PC-9 (cell line): ENCODE measurements at regions not wholly inside any gene's neighbourhood (a gene's known extent, or its start where the extent isn't known, plus 50 kb on each side); places are given as distances from the start of the nearest gene placed in this dataset.
"Not testable (repeated sequence)": the region's sequence is repeated elsewhere in the genome, so short reads cannot be mapped to it uniquely, and the experiment has no call there.

Source experiments
- BruUV-seq: library from RNA; stranded (reverse); fragments of 400-500 nt; replicated peaks from 2 replicates; lab custom pipeline; 2021; lab: Mats Ljungman, UMichigan
- CTCF ChIA-PET: fragments of 300-600 bp; sonication (Branson Sonifier 250); formaldehyde crosslinking; loops from one replicate; lab custom pipeline; 2022; ENCODE audit warnings: antibody characterized with exemption; lab: Charles Lee
- POLR2A ChIA-PET: fragments of 300-600 bp; sonication (Branson Sonifier 250); formaldehyde crosslinking; loops from one replicate; lab custom pipeline; 2022; ENCODE audit warnings: antibody characterized with exemption; ENCODE audit not compliant: unreplicated experiment; lab: Charles Lee
- DNase-seq, 2 experiments: peaks; one replicate each; pipeline versions ENCODE4 v3.0.0 to v3.0.0-alpha.2; 2015 to 2022; ENCODE audit warnings: mixed read lengths in 1 of 2
- H2AFZ ChIP-seq: fragments of 200-600 bp; sonication (generic); 2 replicates; pipeline ENCODE4 v1.8.1; 2017; ENCODE audit warnings: antibody characterized with exemption
- H3F3A ChIP-seq: fragments of 200-600 bp; sonication (generic); 2 replicates; pipeline ENCODE4 v1.8.1; 2017; ENCODE audit warnings: antibody characterized with exemption, mild to moderate bottlenecking, low read depth; ENCODE audit not compliant: insufficient read depth
- H3K27ac ChIP-seq: fragments of 200-600 bp; sonication (generic); 2 replicates; pipeline ENCODE4 v1.6.1; 2016; ENCODE audit warnings: mixed run types
- H3K27me3 ChIP-seq: fragments of 200-600 bp; sonication (generic); 2 replicates; pipeline ENCODE4 v1.6.1; 2016; ENCODE audit warnings: low read depth, mixed run types; ENCODE audit not compliant: insufficient read depth
- H3K36me3 ChIP-seq: fragments of 200-600 bp; sonication (generic); 2 replicates; pipeline ENCODE4 v1.6.1; 2016; ENCODE audit warnings: low read depth, mixed run types
- H3K4me1 ChIP-seq: fragments of 200-600 bp; sonication (generic); replicated peaks from 2 replicates; pipeline ENCODE4 v1.6.1; 2016; ENCODE audit warnings: mixed run types; ENCODE audit not compliant: insufficient read depth
- H3K4me2 ChIP-seq: fragments of 200-600 bp; sonication (generic); 2 replicates; pipeline ENCODE4 v1.6.1; 2017; ENCODE audit warnings: mixed run types
- H3K4me3 ChIP-seq: fragments of 200-600 bp; sonication (generic); 2 replicates; pipeline ENCODE4 v1.6.1; 2016; ENCODE audit warnings: mixed run types
- H3K79me2 ChIP-seq: fragments of 200-600 bp; sonication (generic); 2 replicates; pipeline ENCODE4 v1.6.1; 2017; ENCODE audit warnings: low read depth, mixed run types
- H3K9me2 ChIP-seq: fragments of 200-600 bp; sonication (generic); 2 replicates; pipeline ENCODE4 v1.8.1; 2017; ENCODE audit warnings: mild to moderate bottlenecking; ENCODE audit not compliant: insufficient read depth
- H3K9me3 ChIP-seq: fragments of 200-600 bp; sonication (generic); 2 replicates; pipeline ENCODE4 v1.8.1; 2016; ENCODE audit warnings: low read depth; ENCODE audit not compliant: insufficient read depth
- H4K20me1 ChIP-seq: fragments of 200-600 bp; sonication (generic); 2 replicates; pipeline ENCODE4 v1.8.1; 2017; ENCODE audit not compliant: insufficient read depth
- CTCF ChIP-seq: fragments of 200-600 bp; sonication (generic); conservative IDR thresholded peaks from 2 replicates; pipeline ENCODE4 v1.6.1; 2017; ENCODE audit warnings: mixed run types, antibody characterized with exemption, mild to moderate bottlenecking, moderate library complexity
- EZH2 ChIP-seq: fragments of 200-600 bp; sonication (generic); IDR thresholded peaks from 2 replicates; pipeline ENCODE4 v1.8.0; 2017; ENCODE audit warnings: antibody characterized with exemption, low read depth
- intact Hi-C: fragments of 100-400 bp; cut with micrococcal nuclease; formaldehyde crosslinking; loops from one replicate; pipeline ENCODE4 v1.10.0; 2022; ENCODE audit not compliant: unreplicated experiment

GRCh38 chr20:29744071-29744470 is 1513.4 kb upstream of the DEFB115 start:
- Histone ChIP-seq H3K9me2 (no peaks in the 10 kb centered on the region), H3K36me3 (no peaks in the 10 kb centered on the region), H3K27ac (no peak overlapping the region), H3K79me2 (no peaks in the 10 kb centered on the region), H3K9me3 (no peaks in the 10 kb centered on the region), H4K20me1 (no peaks in the 10 kb centered on the region), H3K4me3 (no peak overlapping the region), H3F3A (no peaks in the 10 kb centered on the region), H3K4me1 (no peaks in the 10 kb centered on the region), H3K27me3 (no peaks in the 10 kb centered on the region), H2AFZ (no peak overlapping the region), H3K4me2 (no peak overlapping the region)
- DNase-seq = no peak
- BruUV-seq = no TSS peak
- CTCF ChIA-PET = no interaction called here
- TF ChIP-seq EZH2 (no peak), CTCF (no peak)
- intact Hi-C loops = no loop called here
- POLR2A ChIA-PET = no interaction called here

GRCh38 chr20:29745534-29746245 is 1511.8 kb upstream of the DEFB115 start:
- H2AFZ ChIP-seq, H3K9me3 ChIP-seq, intact Hi-C loops, H3K4me2 ChIP-seq, H3K4me3 ChIP-seq, DNase-seq, POLR2A ChIA-PET, H3K9me2 ChIP-seq, H3F3A ChIP-seq, H3K27me3 ChIP-seq, H4K20me1 ChIP-seq, H3K27ac ChIP-seq, H3K4me1 ChIP-seq, CTCF ChIA-PET, H3K79me2 ChIP-seq, BruUV-seq, H3K36me3 ChIP-seq: not testable (repeated sequence)

- Histone ChIP-seq H3K27me3 (no peaks in the 10 kb centered on the region; the same call in 1 of the 2 replicates), H4K20me1 (no peaks in the 10 kb centered on the region), H3K4me3 (no peak overlapping the region), H3F3A (no peaks in the 10 kb centered on the region), H2AFZ (no peak overlapping the region), H3K27ac (no peak overlapping the region), H3K79me2 (no peaks in the 10 kb centered on the region), H3K9me2 (no peaks in the 10 kb centered on the region), H3K4me2 (no peak overlapping the region), H3K36me3 (no peaks in the 10 kb centered on the region), H3K9me3 (no peaks in the 10 kb centered on the region), H3K4me1 (no peaks in the 10 kb centered on the region)
- no peak for DNase-seq
- intact Hi-C loops = no loop called here
- CTCF ChIA-PET = interaction anchor here (0.6 kb wide), 1 partner anchor 188 kb away, joined by 5 read pairs; no protein-coding TSS in a partner anchor
- no TSS peak for BruUV-seq
- POLR2A ChIA-PET = no interaction called here
- no peak for TF ChIP-seq CTCF
- no peak for TF ChIP-seq EZH2
Measured at GRCh38 chr20:29750268-29750899, 1507.1 kb upstream of the DEFB115 start.

- H3K27me3 ChIP-seq, DNase-seq, H3K9me3 ChIP-seq, POLR2A ChIA-PET, BruUV-seq, H4K20me1 ChIP-seq, H3F3A ChIP-seq, H3K4me1 ChIP-seq, H3K79me2 ChIP-seq, intact Hi-C loops, H3K4me2 ChIP-seq, H2AFZ ChIP-seq, H3K9me2 ChIP-seq, CTCF ChIA-PET, H3K27ac ChIP-seq, H3K4me3 ChIP-seq, H3K36me3 ChIP-seq: not testable (repeated sequence)
Measured at GRCh38 chr20:29752644-29753425, 1504.6 kb upstream of the DEFB115 start.

- H3K9me2 ChIP-seq, H2AFZ ChIP-seq, H3K4me2 ChIP-seq, H3K79me2 ChIP-seq, H3K27me3 ChIP-seq, H3K4me3 ChIP-seq, H3K4me1 ChIP-seq, H3K27ac ChIP-seq, H3K9me3 ChIP-seq, intact Hi-C loops, H3F3A ChIP-seq, H3K36me3 ChIP-seq, BruUV-seq, CTCF ChIA-PET, DNase-seq, H4K20me1 ChIP-seq, POLR2A ChIA-PET: not testable (repeated sequence)
Measured at GRCh38 chr20:29753426-29753746, 1504.1 kb upstream of the DEFB115 start.
